Right lobe of liver (tissue), 4 donors: ENCODE measurements at regions not wholly inside any gene's neighbourhood (a gene's known extent, or its start where the extent isn't known, plus 50 kb on each side); places are given as distances from the start of the nearest gene placed in this dataset.

Source experiments
- CTCF ChIP-seq, 4 donors: fragments of 200-600 bp in 3 of 4; fragments of 450-650 bp in 1 of 4; IDR thresholded peaks; one replicate each; pipeline versions ENCODE4 v1.5.1 to v1.8.0; 2016 to 2022; ENCODE audit warnings: antibody characterized with exemption in 4 of 4, mild to moderate bottlenecking in 2 of 4
- POLR2A ChIP-seq: fragments of 450-650 bp; IDR thresholded peaks from one replicate; pipeline ENCODE4 v1.6.1; 2017; ENCODE audit warnings: antibody characterized with exemption, mild to moderate bottlenecking
- donor health status: DM: no; HTN: no; CAD: no.
- donor health status: DM: no; HTN: no; CAD: no.
- donor health status: DM: no; HTN: yes; CAD: no.

GRCh38 chr5:16312785-16313184 lies 133.2 kb upstream of the MARCHF11 start:
- TF ChIP-seq CTCF (IDR thresholded peaks at IDR 0.05) (no peak), POLR2A (no peak)
